Left lung (tissue), 4 donors: ENCODE measurements at regions not wholly inside any gene's neighbourhood (a gene's known extent, or its start where the extent isn't known, plus 50 kb on each side); places are given as distances from the start of the nearest gene placed in this dataset.

Experiments
- ATAC-seq: fragments of 200-7000 bp; cut with Tn5 transposase; one replicate; pipeline ENCODE4 v1.9.1; 2020; ENCODE audit warnings: moderate library complexity
- DNase-seq, 4 donors: peaks; one replicate each; pipeline ENCODE4 v3.0.0-alpha.2; 2013 to 2020
- H3K27ac ChIP-seq, 2 donors: fragments of 200-600 bp; sonication (generic) in 1 of 2; one replicate each; pipeline versions ENCODE4 v1.5.0 to v1.8.0; 2020 to 2021
- H3K27me3 ChIP-seq, 2 donors: fragments of 200-600 bp; sonication (generic) in 1 of 2; one replicate each; pipeline versions ENCODE4 v1.5.0 to v1.8.0; 2020 to 2021
- H3K36me3 ChIP-seq, 2 donors: fragments of 200-600 bp; sonication (generic) in 1 of 2; one replicate each; pipeline versions ENCODE4 v1.5.0 to v1.8.0; 2020 to 2021
- H3K4me1 ChIP-seq, 2 donors: fragments of 200-600 bp; one replicate each; pipeline ENCODE4 v1.8.0; 2021
- H3K4me3 ChIP-seq, 2 donors: fragments of 200-600 bp; sonication (generic) in 1 of 2; one replicate each; pipeline versions ENCODE4 v1.5.0 to v1.8.0; 2020 to 2021; ENCODE audit warnings: mild to moderate bottlenecking in 1 of 2
- H3K9me3 ChIP-seq, 2 donors: fragments of 200-600 bp; sonication (generic) in 1 of 2; one replicate each; pipeline versions ENCODE4 v1.5.0 to v1.8.0; 2020 to 2021
- intact Hi-C, 2 donors: fragments of 100-400 bp; cut with DNase I; formaldehyde crosslinking; loops; one replicate each; pipeline versions ENCODE4 v1.11.2 to v1.14.2; 2022
- TF ChIP-seq, protein P1 (sequence below), 2 donors: fragments of 200-600 bp; sonication (generic) in 1 of 2; IDR thresholded peaks; one replicate each; pipeline versions ENCODE4 v1.5.0 to v1.8.0; 2021; ENCODE audit warnings: antibody characterized with exemption in 2 of 2
- donor health status: DM: no; HTN: yes; CAD: no.
- donor health status: DM: no; HTN: no; CAD: no.

DNA sequence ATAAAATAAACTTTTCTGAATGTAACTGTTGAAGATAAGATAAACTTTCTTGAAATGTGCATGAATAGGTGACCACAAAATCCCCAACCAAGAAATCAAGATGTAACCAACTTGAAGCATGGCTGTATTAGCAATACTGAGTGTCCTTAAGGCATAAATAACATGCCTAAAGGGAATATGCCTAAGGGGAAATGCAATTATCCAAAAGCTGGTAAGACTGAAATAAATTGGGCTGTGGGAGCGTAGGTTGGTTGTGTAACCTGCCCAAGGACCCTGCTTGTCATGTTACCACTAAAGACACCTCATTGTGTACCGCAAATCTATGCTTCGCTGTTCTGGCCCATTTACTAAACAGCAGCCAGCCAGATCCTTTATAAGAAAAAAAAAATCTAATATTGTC is 200.8 kb upstream of the PDE10A start:
- Histone ChIP-seq H3K36me3 (no peaks in the 10 kb centered on the region), H3K27me3 (peaks cover 0 to 11% of the 10 kb centered on the region in 2 donors), H3K27ac (no peak overlapping the region), H3K9me3 (peaks cover 0 to 6% of the 10 kb centered on the region in 2 donors), H3K4me3 (no peak overlapping the region), H3K4me1 (no peaks in the 10 kb centered on the region)
- ATAC-seq: no peak
- TF ChIP-seq, protein P1, sequence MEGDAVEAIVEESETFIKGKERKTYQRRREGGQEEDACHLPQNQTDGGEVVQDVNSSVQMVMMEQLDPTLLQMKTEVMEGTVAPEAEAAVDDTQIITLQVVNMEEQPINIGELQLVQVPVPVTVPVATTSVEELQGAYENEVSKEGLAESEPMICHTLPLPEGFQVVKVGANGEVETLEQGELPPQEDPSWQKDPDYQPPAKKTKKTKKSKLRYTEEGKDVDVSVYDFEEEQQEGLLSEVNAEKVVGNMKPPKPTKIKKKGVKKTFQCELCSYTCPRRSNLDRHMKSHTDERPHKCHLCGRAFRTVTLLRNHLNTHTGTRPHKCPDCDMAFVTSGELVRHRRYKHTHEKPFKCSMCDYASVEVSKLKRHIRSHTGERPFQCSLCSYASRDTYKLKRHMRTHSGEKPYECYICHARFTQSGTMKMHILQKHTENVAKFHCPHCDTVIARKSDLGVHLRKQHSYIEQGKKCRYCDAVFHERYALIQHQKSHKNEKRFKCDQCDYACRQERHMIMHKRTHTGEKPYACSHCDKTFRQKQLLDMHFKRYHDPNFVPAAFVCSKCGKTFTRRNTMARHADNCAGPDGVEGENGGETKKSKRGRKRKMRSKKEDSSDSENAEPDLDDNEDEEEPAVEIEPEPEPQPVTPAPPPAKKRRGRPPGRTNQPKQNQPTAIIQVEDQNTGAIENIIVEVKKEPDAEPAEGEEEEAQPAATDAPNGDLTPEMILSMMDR (IDR thresholded peaks at IDR 0.05): no peak
- intact Hi-C loops: no loop called here
- DNase-seq: no peak

DNA sequence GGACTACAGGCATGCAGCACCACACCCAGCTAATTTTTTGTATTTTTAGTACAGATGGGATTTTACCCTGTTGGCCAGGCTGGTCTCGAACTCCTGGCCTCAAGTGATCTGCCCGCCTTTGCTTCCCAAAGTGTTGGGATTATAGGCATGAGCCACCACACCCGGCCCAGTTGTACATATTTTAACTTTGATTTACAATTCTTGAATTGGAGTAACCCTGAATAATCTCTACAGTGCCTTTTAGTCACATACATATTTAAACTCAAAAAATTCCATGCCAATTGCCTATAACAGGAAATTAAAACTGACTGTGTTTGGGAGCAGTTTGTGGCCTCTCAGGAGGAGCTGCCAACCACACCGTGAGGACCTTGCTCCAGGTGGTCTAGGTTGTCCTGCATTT is 199.8 kb upstream of the PDE10A start:
- Histone ChIP-seq H3K9me3 (peaks cover 0 to 6% of the 10 kb centered on the region in 2 donors), H3K36me3 (no peaks in the 10 kb centered on the region), H3K4me1 (no peaks in the 10 kb centered on the region), H3K27me3 (peaks cover 0 to 11% of the 10 kb centered on the region in 2 donors), H3K27ac (no peak overlapping the region), H3K4me3 (no peak overlapping the region)
- TF ChIP-seq, protein P1 (IDR thresholded peaks at IDR 0.05): no peak
- ATAC-seq: no peak
- no peak for DNase-seq
- intact Hi-C loops: no loop called here

DNA sequence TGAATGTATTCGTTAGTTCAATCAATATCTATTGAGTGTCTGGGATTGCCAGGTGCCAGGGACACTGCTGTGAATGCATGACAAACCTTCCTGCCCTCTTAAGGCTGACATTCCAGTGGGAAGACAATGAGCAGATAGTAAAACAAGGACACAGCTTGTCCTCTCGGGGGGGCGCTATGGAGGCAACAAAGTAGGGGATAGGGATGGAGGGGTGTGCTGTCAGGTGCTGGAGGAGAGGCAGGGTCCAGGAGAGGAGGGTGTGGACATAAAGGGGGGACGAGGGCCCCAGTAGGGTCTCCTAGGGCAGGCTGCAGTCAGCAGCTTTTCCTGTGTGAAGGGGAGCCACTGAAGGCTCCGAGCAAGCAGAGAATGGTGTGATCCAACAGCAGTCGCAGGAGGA is 198.2 kb upstream of the PDE10A start:
- ATAC-seq: no peak

DNA sequence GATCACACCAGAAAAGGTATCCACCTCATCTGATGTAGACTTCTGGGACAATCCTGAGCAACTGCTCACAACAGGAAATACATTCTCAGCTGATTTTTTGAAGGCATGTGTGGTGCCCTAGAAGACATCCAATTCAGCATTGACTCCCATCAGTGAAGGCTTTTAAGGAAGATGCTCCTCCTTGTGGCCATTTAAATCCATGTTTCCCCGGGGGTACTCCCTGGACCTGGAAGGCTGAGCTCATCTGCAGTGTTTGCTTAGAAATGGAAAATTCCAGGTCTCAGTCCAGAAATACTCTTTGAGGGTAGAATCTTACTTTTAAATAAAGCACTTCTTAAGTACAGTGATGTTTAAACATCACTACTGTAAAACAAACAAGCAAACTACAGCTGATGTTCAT is 195.5 kb upstream of the PDE10A start:
- H3K27me3 ChIP-seq: peaks cover 17 to 37% of the 10 kb centered on the region in 2 donors
- no peaks in the 10 kb centered on the region for H3K9me3 ChIP-seq
- H3K4me3 ChIP-seq: no peak overlapping the region
- TF ChIP-seq, protein P1 (IDR thresholded peaks at IDR 0.05): no peak
- DNase-seq (no peak), ATAC-seq (no peak)
- no peaks in the 10 kb centered on the region for H3K4me1 ChIP-seq
- H3K36me3 ChIP-seq: no peaks in the 10 kb centered on the region
- no peak overlapping the region for H3K27ac ChIP-seq
- intact Hi-C loops: no loop called here

More for the DNA sequence above, 198.2 kb upstream of the PDE10A start:
- Histone ChIP-seq H3K36me3 (no peaks in the 10 kb centered on the region), H3K4me1 (no peaks in the 10 kb centered on the region), H3K4me3 (no peak overlapping the region), H3K27me3 (peaks cover 0 to 12% of the 10 kb centered on the region in 2 donors), H3K27ac (no peak overlapping the region), H3K9me3 (no peaks in the 10 kb centered on the region)
- TF ChIP-seq, protein P1 (IDR thresholded peaks at IDR 0.05): no peak
- intact Hi-C loops: no loop called here
- DNase-seq: no peak

DNA sequence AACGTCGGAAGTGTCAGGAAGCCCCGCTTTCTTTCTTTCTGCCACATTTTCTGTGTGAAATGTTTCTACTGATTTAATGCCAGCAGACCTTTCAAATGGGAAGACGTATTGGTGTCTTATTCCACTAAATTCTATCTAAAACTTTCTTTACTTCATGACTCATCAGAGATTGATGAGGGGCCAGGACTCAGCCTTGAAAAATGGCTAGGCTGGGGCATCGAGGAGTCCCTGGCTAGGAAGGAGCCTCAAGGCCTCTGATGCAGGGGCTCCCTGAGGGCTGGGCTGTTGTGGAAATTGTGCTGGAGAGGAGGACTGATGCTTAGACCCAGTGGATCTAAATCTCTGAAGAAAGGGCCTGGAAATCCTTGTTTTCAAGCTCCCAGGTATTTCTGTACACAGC is 192.8 kb upstream of the PDE10A start:
- Histone ChIP-seq H3K4me1 (no peaks in the 10 kb centered on the region), H3K9me3 (no peaks in the 10 kb centered on the region), H3K27me3 (peaks cover 27 to 55% of the 10 kb centered on the region in 2 donors), H3K27ac (no peak overlapping the region), H3K36me3 (no peaks in the 10 kb centered on the region), H3K4me3 (no peak overlapping the region)
- DNase-seq: no peak
- TF ChIP-seq, protein P1 (IDR thresholded peaks at IDR 0.05): no peak
- intact Hi-C loops: no loop called here
- no peak for ATAC-seq
